ENCODE measurements at regions not wholly inside any gene's neighbourhood (a gene's known extent, or its start where the extent isn't known, plus 50 kb on each side); places are given as distances from the start of the nearest gene placed in this dataset.

DNA sequence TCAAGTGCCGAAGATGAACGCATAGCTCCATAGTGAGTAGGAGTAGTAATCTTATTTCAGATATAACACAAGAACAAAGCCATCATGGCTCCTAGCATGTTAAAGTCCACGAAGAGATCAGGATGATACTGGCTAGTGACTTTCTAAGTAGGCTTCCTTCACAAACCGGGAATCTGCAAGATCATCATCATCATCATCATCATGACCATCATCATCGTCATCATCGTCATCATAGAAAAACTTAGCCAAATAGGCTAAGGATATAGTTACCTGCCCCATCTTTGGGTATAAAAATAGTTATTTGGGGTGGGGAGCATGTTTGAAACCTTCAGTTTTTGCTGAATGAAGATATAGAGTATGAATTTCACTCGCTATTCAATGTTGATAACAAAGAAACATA is 57.9 kb downstream of the PYDC2 start:
- TF ChIP-seq ZNF274 (IDR thresholded peaks at IDR 0.05; ENCODE audit: low read depth, low read length) (no peak), SUZ12 (IDR thresholded peaks at IDR 0.05; ENCODE audit: extremely low read depth, insufficient read depth, insufficient read length) (no peak), YY1 (IDR thresholded peaks at IDR 0.05; ENCODE audit: insufficient read depth, insufficient read length) (no peak)

DNA sequence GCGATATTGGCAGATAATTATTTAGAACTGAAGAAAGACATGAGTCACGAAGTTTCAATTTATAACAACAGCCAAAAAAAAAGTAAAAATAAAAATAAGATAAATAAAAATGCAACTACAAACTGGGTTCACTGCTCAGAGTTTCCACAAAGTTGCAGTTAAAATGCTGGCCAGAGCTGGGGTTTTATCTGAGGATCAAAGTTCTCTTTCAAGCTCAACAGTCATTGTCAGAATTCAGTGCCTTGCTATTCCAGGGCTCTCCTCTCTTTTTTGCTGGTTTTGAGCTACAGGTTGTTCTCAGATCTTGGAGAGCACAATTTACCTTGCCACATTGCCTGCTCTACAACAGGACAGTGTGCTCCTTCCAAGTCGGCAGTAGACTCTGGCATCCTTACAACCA is 60.1 kb downstream of the PYDC2 start:
- TF ChIP-seq SUZ12 (IDR thresholded peaks at IDR 0.05; ENCODE audit: extremely low read depth, insufficient read depth, insufficient read length): no peak
- no peak for TF ChIP-seq ZNF274 (IDR thresholded peaks at IDR 0.05; ENCODE audit: low read depth, low read length)
- no peak for TF ChIP-seq YY1 (IDR thresholded peaks at IDR 0.05; ENCODE audit: insufficient read depth, insufficient read length)
- Histone ChIP-seq H3K9ac (ENCODE audit: insufficient read length, low read depth) (no peak overlapping the region), H3K36me3 (ENCODE audit: insufficient read depth, insufficient read length, low read length) (no peaks in the 10 kb centered on the region), H3K9me3 (ENCODE audit: insufficient read depth, low read length) (no peaks in the 10 kb centered on the region), H3K4me3 (ENCODE audit: insufficient read length, low read depth) (no peak overlapping the region), H3K4me1 (ENCODE audit: insufficient read depth, insufficient read length) (no peaks in the 10 kb centered on the region), H3K27me3 (ENCODE audit: insufficient read depth, insufficient read length) (no peaks in the 10 kb centered on the region)
- DNase-seq (ENCODE audit: low read depth, low spot score): no peak

More for the DNA sequence above, 57.9 kb downstream of the PYDC2 start:
- no peak for DNase-seq (ENCODE audit: low read depth, low spot score)
- Histone ChIP-seq H3K36me3 (ENCODE audit: insufficient read depth, insufficient read length, low read length) (no peaks in the 10 kb centered on the region), H3K4me1 (ENCODE audit: insufficient read depth, insufficient read length) (no peaks in the 10 kb centered on the region), H3K9ac (ENCODE audit: insufficient read length, low read depth) (no peak overlapping the region), H3K4me3 (ENCODE audit: insufficient read length, low read depth) (no peak overlapping the region), H3K27me3 (ENCODE audit: insufficient read depth, insufficient read length) (no peaks in the 10 kb centered on the region), H3K9me3 (ENCODE audit: insufficient read depth, low read length) (no peaks in the 10 kb centered on the region)

DNA sequence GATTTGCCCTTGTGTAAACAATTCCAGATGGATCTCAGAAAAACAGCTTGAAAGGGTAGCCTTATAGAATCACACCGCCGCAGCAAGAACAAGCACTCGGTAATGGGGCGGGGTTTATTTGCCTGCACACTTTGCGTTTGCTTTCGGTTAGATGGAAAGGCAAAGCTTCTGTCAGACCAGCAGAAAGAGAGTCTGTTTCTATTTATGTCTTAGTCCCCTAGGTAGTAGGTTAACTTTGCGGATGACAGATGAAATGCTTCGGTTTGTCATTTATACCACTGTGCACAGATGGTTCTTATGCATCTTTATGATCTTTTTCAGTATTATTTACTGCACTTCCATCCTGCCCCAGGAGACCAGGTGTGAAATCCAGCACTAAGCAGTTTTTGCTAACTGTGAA is 62.2 kb downstream of the PYDC2 start:
- no peak for DNase-seq (ENCODE audit: low read depth, low spot score)
- H3K9me3 ChIP-seq (ENCODE audit: insufficient read depth, low read length): no peaks in the 10 kb centered on the region
- no peak overlapping the region for H3K9ac ChIP-seq (ENCODE audit: insufficient read length, low read depth)
- no peaks in the 10 kb centered on the region for H3K27me3 ChIP-seq (ENCODE audit: insufficient read depth, insufficient read length)
- no peak for TF ChIP-seq YY1 (IDR thresholded peaks at IDR 0.05; ENCODE audit: insufficient read depth, insufficient read length)
- TF ChIP-seq SUZ12 (IDR thresholded peaks at IDR 0.05; ENCODE audit: extremely low read depth, insufficient read depth, insufficient read length): no peak
- TF ChIP-seq ZNF274 (IDR thresholded peaks at IDR 0.05; ENCODE audit: low read depth, low read length): no peak
- H3K36me3 ChIP-seq (ENCODE audit: insufficient read depth, insufficient read length, low read length): no peaks in the 10 kb centered on the region
- H3K4me1 ChIP-seq (ENCODE audit: insufficient read depth, insufficient read length): no peaks in the 10 kb centered on the region
- no peak overlapping the region for H3K4me3 ChIP-seq (ENCODE audit: insufficient read length, low read depth)

DNA sequence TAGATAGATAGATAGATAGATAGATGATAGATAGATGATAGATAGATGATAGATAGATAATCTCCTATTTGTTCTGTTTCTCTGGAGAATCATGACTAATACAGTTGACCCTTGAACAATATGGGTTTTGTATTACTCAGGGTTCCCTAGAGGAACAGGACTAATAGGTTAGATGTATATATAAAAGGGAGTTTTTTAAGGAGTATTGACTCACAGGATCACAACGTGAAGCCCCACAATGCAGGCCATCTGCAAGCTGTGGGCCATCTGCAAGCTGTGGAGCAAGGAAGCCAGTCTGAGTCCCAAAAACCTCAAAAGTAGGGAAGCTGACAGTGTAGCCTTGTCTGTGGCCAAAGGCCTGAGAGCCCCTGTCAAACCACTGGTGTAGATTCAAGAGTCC is 67.6 kb downstream of the PYDC2 start:
- Histone ChIP-seq H3K27me3 (ENCODE audit: insufficient read depth, insufficient read length) (no peaks in the 10 kb centered on the region), H3K4me1 (ENCODE audit: insufficient read depth, insufficient read length) (no peaks in the 10 kb centered on the region), H3K9me3 (ENCODE audit: insufficient read depth, low read length) (no peaks in the 10 kb centered on the region), H3K36me3 (ENCODE audit: insufficient read depth, insufficient read length, low read length) (no peaks in the 10 kb centered on the region), H3K9ac (ENCODE audit: insufficient read length, low read depth) (no peak overlapping the region), H3K4me3 (ENCODE audit: insufficient read length, low read depth) (no peak overlapping the region)
- TF ChIP-seq SUZ12 (IDR thresholded peaks at IDR 0.05; ENCODE audit: extremely low read depth, insufficient read depth, insufficient read length): no peak
- no peak for TF ChIP-seq YY1 (IDR thresholded peaks at IDR 0.05; ENCODE audit: insufficient read depth, insufficient read length)
- no peak for TF ChIP-seq ZNF274 (IDR thresholded peaks at IDR 0.05; ENCODE audit: low read depth, low read length)
- no peak for DNase-seq (ENCODE audit: low read depth, low spot score)

DNA sequence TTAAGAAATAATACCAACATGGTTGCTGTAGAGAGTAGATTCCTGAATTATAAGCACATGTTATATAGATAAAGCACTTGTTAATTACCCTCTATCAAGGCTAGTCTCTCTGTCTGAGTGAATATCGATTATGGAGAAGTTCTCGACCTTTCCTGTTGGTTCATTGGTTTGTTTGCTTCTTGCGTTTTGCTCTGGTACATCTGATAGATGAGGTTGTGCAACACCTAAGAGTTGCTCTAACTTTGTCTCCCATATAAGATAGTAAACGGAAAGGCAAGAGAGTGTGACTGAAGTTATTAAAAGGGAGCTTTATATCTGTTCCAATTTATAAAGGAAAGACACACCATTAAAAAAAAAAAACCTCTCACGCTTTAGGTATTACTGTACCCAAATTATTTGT is 69.0 kb downstream of the PYDC2 start:
- Histone ChIP-seq H3K27me3 (ENCODE audit: insufficient read depth, insufficient read length) (no peaks in the 10 kb centered on the region), H3K9ac (ENCODE audit: insufficient read length, low read depth) (no peak overlapping the region), H3K9me3 (ENCODE audit: insufficient read depth, low read length) (no peaks in the 10 kb centered on the region), H3K4me1 (ENCODE audit: insufficient read depth, insufficient read length) (no peaks in the 10 kb centered on the region), H3K4me3 (ENCODE audit: insufficient read length, low read depth) (no peak overlapping the region), H3K36me3 (ENCODE audit: insufficient read depth, insufficient read length, low read length) (no peaks in the 10 kb centered on the region)
- DNase-seq (ENCODE audit: low read depth, low spot score): no peak
- no peak for TF ChIP-seq SUZ12 (IDR thresholded peaks at IDR 0.05; ENCODE audit: extremely low read depth, insufficient read depth, insufficient read length)
- no peak for TF ChIP-seq ZNF274 (IDR thresholded peaks at IDR 0.05; ENCODE audit: low read depth, low read length)
- TF ChIP-seq YY1 (IDR thresholded peaks at IDR 0.05; ENCODE audit: insufficient read depth, insufficient read length): no peak

DNA sequence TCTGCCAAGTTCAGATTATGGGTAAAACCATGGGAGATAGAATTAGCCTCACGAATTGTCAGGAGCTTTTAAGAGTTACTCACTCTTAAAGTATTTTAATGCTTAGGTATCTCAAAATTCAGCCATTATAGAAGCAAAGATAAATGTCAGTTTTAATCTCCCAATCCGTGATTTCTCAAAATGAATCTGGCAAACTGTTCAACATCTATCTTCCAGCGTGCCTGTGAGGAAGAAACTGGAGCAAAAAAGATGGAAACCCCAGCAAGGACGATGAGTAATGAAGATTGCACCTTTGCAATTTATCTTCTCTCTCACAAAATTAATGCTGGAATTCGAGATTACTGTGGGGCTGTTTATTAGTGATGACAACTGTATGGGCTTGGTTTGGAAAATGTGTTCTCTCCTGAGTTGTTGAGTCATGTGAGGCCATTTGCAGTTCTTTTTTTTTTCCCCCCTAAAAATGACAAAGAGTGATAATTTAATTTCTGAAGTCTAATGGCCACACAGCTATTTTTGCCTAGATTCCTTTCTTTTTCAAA is 70.5 kb downstream of the PYDC2 start:
- Histone ChIP-seq H3K9me3 (ENCODE audit: insufficient read depth, low read length) (peaks cover 12% of the 10 kb centered on the region), H3K27me3 (ENCODE audit: insufficient read depth, insufficient read length) (no peaks in the 10 kb centered on the region), H3K4me1 (ENCODE audit: insufficient read depth, insufficient read length) (no peaks in the 10 kb centered on the region), H3K4me3 (ENCODE audit: insufficient read length, low read depth) (no peak overlapping the region), H3K36me3 (ENCODE audit: insufficient read depth, insufficient read length, low read length) (no peaks in the 10 kb centered on the region), H3K9ac (ENCODE audit: insufficient read length, low read depth) (no peak overlapping the region)
- DNase-seq (ENCODE audit: low read depth, low spot score): no peak
- TF ChIP-seq SUZ12 (IDR thresholded peaks at IDR 0.05; ENCODE audit: extremely low read depth, insufficient read depth, insufficient read length): no peak
- TF ChIP-seq YY1 (IDR thresholded peaks at IDR 0.05; ENCODE audit: insufficient read depth, insufficient read length): no peak
- TF ChIP-seq ZNF274 (IDR thresholded peaks at IDR 0.05; ENCODE audit: low read depth, low read length): no peak

DNA sequence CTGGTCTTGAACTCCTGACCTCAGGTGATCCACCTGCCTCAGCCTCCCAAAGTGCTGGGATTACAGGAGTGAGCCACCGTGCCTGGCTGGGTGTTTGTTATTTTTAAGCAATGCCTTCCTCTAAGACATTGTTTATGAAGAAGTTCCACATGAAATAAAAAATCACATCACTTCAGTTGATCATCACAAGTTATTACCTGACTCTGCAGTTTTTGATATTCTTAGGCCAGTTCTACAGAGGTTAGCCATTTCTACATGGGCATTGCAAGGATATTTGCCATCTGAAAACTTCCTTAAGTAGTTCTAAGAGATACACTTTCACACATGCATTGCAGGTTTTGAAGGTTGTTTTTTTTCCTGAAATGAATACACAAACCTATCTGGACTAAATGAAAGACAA is 82.1 kb downstream of the PYDC2 start:
- no peaks in the 10 kb centered on the region for H3K36me3 ChIP-seq (ENCODE audit: insufficient read depth, insufficient read length, low read length)
- no peak overlapping the region for H3K9ac ChIP-seq (ENCODE audit: insufficient read length, low read depth)
- no peak for DNase-seq (ENCODE audit: low read depth, low spot score)
- H3K27me3 ChIP-seq (ENCODE audit: insufficient read depth, insufficient read length): no peaks in the 10 kb centered on the region
- peaks cover 4% of the 10 kb centered on the region; the same call in 1 of the 2 replicates for H3K9me3 ChIP-seq (ENCODE audit: insufficient read depth, low read length)
- H3K4me1 ChIP-seq (ENCODE audit: insufficient read depth, insufficient read length): no peaks in the 10 kb centered on the region
- TF ChIP-seq SUZ12 (IDR thresholded peaks at IDR 0.05; ENCODE audit: extremely low read depth, insufficient read depth, insufficient read length): no peak
- no peak for TF ChIP-seq ZNF274 (IDR thresholded peaks at IDR 0.05; ENCODE audit: low read depth, low read length)
- TF ChIP-seq YY1 (IDR thresholded peaks at IDR 0.05; ENCODE audit: insufficient read depth, insufficient read length): no peak
- H3K4me3 ChIP-seq (ENCODE audit: insufficient read length, low read depth): no peak overlapping the region

Data from NT2/D1 (cell line).